Immature natural killer cell (primary cell): ENCODE measurements at regions not wholly inside any gene's neighbourhood (a gene's known extent, or its start where the extent isn't known, plus 50 kb on each side); places are given as distances from the start of the nearest gene placed in this dataset.

Source experiments
- DNase-seq, 3 donors: peaks; one replicate each; pipeline ENCODE4 v3.0.0; 2022; ENCODE audit warnings: mixed read lengths in 1 of 3
- H3K27ac Mint-ChIP-seq, 6 donors: one replicate each; pipeline ENCODE4 v1.8.0; 2020; ENCODE audit warnings: mixed read lengths in 6 of 6, mild to moderate bottlenecking in 5 of 6, inconsistent platforms in 4 of 6, moderate library complexity in 3 of 6
- H3K27me3 Mint-ChIP-seq, 3 donors: one replicate each; pipeline ENCODE4 v1.8.0; 2020 to 2021; ENCODE audit warnings: low read depth in 3 of 3, mild to moderate bottlenecking in 3 of 3, mixed read lengths in 3 of 3, moderate library complexity in 3 of 3, inconsistent platforms in 1 of 3
- H3K36me3 Mint-ChIP-seq, 3 donors: one replicate each; pipeline ENCODE4 v1.8.0; 2020; ENCODE audit warnings: mixed read lengths in 3 of 3, inconsistent platforms in 2 of 3, mild to moderate bottlenecking in 2 of 3
- H3K4me1 Mint-ChIP-seq, 2 donors: one replicate each; pipeline ENCODE4 v1.8.0; 2020; ENCODE audit warnings: inconsistent platforms in 2 of 2, mild to moderate bottlenecking in 2 of 2, mixed read lengths in 2 of 2, moderate library complexity in 1 of 2
- H3K4me3 Mint-ChIP-seq, 5 donors: one replicate each; pipeline ENCODE4 v1.8.0; 2020; ENCODE audit warnings: mild to moderate bottlenecking in 5 of 5, mixed read lengths in 5 of 5, inconsistent platforms in 3 of 5, moderate library complexity in 3 of 5
- H3K9me3 Mint-ChIP-seq, 6 donors: one replicate each; pipeline ENCODE4 v1.8.0; 2020; ENCODE audit warnings: mild to moderate bottlenecking in 6 of 6, mixed read lengths in 6 of 6, inconsistent platforms in 4 of 6, moderate library complexity in 3 of 6

DNA sequence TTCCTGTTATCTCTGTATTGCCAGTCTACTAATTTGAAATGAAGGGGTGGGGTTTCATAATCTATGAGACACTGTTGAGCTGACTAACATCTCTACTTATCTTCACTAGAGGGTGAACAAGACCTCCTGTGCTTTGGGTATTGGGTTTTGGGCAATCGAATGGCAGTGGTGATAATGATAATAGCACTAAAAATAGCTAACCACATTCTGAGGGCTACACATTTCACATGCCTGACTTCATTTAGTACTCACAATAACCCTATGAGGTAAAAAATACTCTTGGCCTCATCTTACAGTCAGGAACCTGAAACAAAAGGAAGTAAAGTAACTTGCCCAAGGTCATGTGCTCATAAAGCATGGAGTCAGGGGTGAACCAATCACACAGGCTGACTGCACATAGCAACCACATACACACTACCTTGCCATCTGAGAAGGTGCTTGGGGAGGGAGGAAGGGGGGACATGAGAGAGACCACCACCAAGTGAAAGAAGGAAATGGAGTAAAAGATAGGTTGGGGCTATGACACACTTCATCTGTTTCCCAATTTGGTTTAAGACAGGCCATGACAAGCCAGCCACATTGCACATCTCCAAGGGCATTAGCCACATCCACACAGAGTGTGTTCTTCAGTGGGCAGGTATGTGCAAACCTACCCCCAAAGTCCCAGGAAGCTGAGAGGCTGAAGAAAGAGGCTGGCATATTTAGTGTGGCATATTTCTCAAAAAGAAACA, 387.6 kb upstream of the DDI1 start:
- Mint-ChIP-seq H3K27ac (no peak overlapping the region), H3K4me1 (no peaks in the 10 kb centered on the region), H3K36me3 (no peaks in the 10 kb centered on the region), H3K27me3 (peaks cover 0 to 4% (median 1%) of the 10 kb centered on the region in 3 donors), H3K4me3 (no peak overlapping the region), H3K9me3 (peaks cover 0 to 9% (median 3%) of the 10 kb centered on the region in 6 donors)
- DNase-seq: no peak

- H3K4me3 Mint-ChIP-seq: no peak overlapping the region
- H3K36me3 Mint-ChIP-seq: no peaks in the 10 kb centered on the region
- H3K4me1 Mint-ChIP-seq: no peaks in the 10 kb centered on the region
- H3K27me3 Mint-ChIP-seq: peaks cover 0 to 4% (median 1%) of the 10 kb centered on the region in 3 donors
- H3K9me3 Mint-ChIP-seq: peaks cover 0 to 9% (median 3%) of the 10 kb centered on the region in 6 donors
- no peak overlapping the region for H3K27ac Mint-ChIP-seq
- DNase-seq: no peak
Measured at GRCh38 chr11:103649401-103649895, 387.0 kb upstream of the DDI1 start.

- Mint-ChIP-seq H3K4me3 (no peak overlapping the region), H3K9me3 (peaks cover 0 to 7% (median 3%) of the 10 kb centered on the region in 6 donors), H3K27me3 (peaks cover 0 to 2% (median 1%) of the 10 kb centered on the region in 3 donors), H3K27ac (no peak overlapping the region), H3K36me3 (no peaks in the 10 kb centered on the region), H3K4me1 (no peaks in the 10 kb centered on the region)
- DNase-seq: no peak
Measured at GRCh38 chr11:103650330-103650729, 386.1 kb upstream of the DDI1 start.

GRCh38 chr11:103651341-103651998, 385.0 kb upstream of the DDI1 start:
- DNase-seq: no peak
- Mint-ChIP-seq H3K4me1 (no peaks in the 10 kb centered on the region), H3K36me3 (no peaks in the 10 kb centered on the region), H3K27me3 (peaks cover 0 to 2% (median 0%) of the 10 kb centered on the region in 3 donors), H3K4me3 (no peak overlapping the region), H3K9me3 (peaks cover 0 to 6% (median 3%) of the 10 kb centered on the region in 6 donors), H3K27ac (no peak overlapping the region)

- DNase-seq: no peak
- Mint-ChIP-seq H3K27ac (no peak overlapping the region), H3K27me3 (peaks cover 0 to 2% (median 0%) of the 10 kb centered on the region in 3 donors), H3K4me3 (no peak overlapping the region), H3K36me3 (no peaks in the 10 kb centered on the region), H3K4me1 (no peaks in the 10 kb centered on the region), H3K9me3 (peaks cover 0 to 6% (median 3%) of the 10 kb centered on the region in 6 donors)
Measured at GRCh38 chr11:103652013-103652412, 384.4 kb upstream of the DDI1 start.

DNA sequence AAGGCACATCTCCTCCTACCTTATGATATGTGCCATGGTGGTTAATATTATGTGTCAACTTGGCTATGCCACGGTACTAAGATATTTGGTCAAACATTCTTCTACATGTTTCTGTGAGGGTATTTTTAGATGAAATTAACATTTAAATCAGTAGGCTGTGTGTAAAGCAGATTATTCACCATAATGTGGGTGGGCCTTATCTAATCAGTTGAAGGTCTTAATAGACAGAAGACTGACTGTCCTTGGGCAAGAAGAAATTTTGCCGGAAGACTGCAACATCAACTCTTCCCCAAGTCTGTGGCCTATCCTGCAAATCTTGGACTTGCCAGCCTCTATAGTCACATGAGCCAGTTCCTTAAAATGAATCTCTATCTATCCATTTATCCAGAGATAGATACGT, 380.1 kb upstream of the DDI1 start:
- Mint-ChIP-seq H3K27ac (no peak overlapping the region), H3K36me3 (no peaks in the 10 kb centered on the region), H3K4me3 (no peak overlapping the region), H3K9me3 (peaks cover 0 to 6% (median 3%) of the 10 kb centered on the region in 6 donors), H3K4me1 (no peaks in the 10 kb centered on the region), H3K27me3 (peaks cover 0 to 1% (median 0%) of the 10 kb centered on the region in 3 donors)
- DNase-seq: no peak

DNA sequence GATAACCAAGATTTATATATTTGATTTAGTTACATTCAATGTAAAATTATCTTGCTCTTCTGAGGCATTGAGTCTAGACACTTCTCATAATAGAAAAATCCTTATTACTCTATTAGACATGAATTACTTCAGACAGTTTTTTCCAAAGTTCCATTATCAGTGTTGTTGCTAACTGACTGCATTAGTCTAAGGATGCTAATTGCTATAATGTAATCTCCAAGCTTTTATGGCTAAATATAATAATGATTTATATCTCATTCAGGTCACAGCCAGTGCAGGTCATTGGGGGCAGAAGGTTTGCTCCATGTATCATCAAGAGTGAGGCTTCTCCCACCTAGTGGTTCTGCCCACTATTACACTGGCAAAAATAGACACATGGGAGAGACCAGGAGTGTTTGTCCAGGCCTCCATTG, 377.2 kb upstream of the DDI1 start:
- no peaks in the 10 kb centered on the region for H3K9me3 Mint-ChIP-seq
- H3K36me3 Mint-ChIP-seq: no peaks in the 10 kb centered on the region
- peaks cover 2 to 10% of the 10 kb centered on the region in 2 donors for H3K4me1 Mint-ChIP-seq
- no peak for DNase-seq
- no peak overlapping the region for H3K4me3 Mint-ChIP-seq
- H3K27me3 Mint-ChIP-seq: peaks cover 0 to 1% (median 0%) of the 10 kb centered on the region in 3 donors
- H3K27ac Mint-ChIP-seq: no peak overlapping the region

GRCh38 chr11:103659743-103660142, 376.7 kb upstream of the DDI1 start:
- peaks cover 2 to 10% of the 10 kb centered on the region in 2 donors for H3K4me1 Mint-ChIP-seq
- DNase-seq: no peak
- H3K27ac Mint-ChIP-seq: no peak overlapping the region
- no peaks in the 10 kb centered on the region for H3K36me3 Mint-ChIP-seq
- no peaks in the 10 kb centered on the region for H3K9me3 Mint-ChIP-seq
- H3K4me3 Mint-ChIP-seq: no peak overlapping the region
- peaks cover 0 to 1% (median 0%) of the 10 kb centered on the region in 3 donors for H3K27me3 Mint-ChIP-seq

- Mint-ChIP-seq H3K27me3 (peaks cover 0 to 1% (median 0%) of the 10 kb centered on the region in 3 donors), H3K27ac (no peak overlapping the region), H3K4me3 (no peak overlapping the region), H3K9me3 (no peaks in the 10 kb centered on the region), H3K4me1 (peaks cover 2 to 10% of the 10 kb centered on the region in 2 donors), H3K36me3 (no peaks in the 10 kb centered on the region)
- DNase-seq: no peak
Measured at GRCh38 chr11:103661185-103661584, 375.3 kb upstream of the DDI1 start.

GRCh38 chr11:103661991-103662390, 374.4 kb upstream of the DDI1 start:
- H3K36me3 Mint-ChIP-seq: no peaks in the 10 kb centered on the region
- no peak overlapping the region for H3K27ac Mint-ChIP-seq
- peaks cover 2 to 10% of the 10 kb centered on the region in 2 donors for H3K4me1 Mint-ChIP-seq
- no peak for DNase-seq
- H3K4me3 Mint-ChIP-seq: no peak overlapping the region
- no peaks in the 10 kb centered on the region for H3K9me3 Mint-ChIP-seq
- H3K27me3 Mint-ChIP-seq: peaks cover 0 to 1% (median 0%) of the 10 kb centered on the region in 3 donors

- Mint-ChIP-seq H3K4me1 (peaks cover 2 to 10% of the 10 kb centered on the region in 2 donors), H3K9me3 (no peaks in the 10 kb centered on the region), H3K36me3 (no peaks in the 10 kb centered on the region), H3K27me3 (peaks cover 0 to under 1% (median 0%) of the 10 kb centered on the region in 3 donors), H3K27ac (no peak overlapping the region), H3K4me3 (no peak overlapping the region)
- DNase-seq: no peak
Measured at GRCh38 chr11:103662880-103663279, 373.6 kb upstream of the DDI1 start.

DNA sequence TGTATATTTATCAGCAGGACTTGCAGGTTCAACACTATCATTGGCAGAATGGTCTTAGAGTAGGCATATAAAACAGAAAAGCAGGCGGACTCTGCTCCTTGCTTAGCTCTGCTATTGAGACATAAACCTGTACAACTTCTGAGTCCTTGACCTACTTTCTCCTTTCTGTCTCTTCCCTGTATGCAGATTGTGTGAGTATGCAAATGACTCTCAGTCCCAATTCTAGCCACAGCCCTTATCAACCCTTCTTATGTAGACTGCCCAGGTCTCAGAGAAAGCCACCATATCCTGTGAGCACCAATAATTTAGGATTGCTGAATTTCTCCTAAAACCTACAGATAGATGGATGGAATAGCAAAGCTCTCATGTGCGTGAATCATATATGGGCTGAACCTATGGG, 367.6 kb upstream of the DDI1 start:
- Mint-ChIP-seq H3K9me3 (peaks cover 0 to 2% (median 0%) of the 10 kb centered on the region in 6 donors), H3K36me3 (no peaks in the 10 kb centered on the region), H3K4me3 (no peak overlapping the region), H3K4me1 (peaks cover 0 to 2% of the 10 kb centered on the region in 2 donors), H3K27ac (no peak overlapping the region), H3K27me3 (peaks cover 0 to 7% (median 4%) of the 10 kb centered on the region in 3 donors)
- DNase-seq: no peak

DNA sequence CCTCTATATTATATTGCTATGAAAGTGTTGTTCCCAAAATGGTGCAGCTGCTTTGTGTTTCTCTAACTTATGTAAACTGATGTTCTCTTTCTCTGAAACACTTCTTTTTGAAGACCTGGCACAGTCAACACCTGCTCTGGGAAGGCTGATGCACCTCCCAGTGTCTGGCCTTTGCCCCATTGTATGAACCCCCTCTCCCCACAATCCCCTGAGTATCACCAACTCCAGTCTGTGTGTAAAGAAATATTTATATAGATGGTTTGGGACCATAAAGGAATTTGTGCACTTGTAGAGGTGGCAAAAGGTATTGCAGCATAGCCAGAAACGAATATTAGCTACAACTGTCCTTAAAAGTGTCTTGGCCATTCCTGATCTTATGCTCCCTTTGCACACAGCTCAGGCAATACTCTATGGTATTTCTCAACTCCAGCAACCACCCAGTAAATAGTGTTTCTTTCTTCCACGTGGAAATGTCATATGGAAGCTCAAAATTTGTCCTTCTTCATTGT, 365.2 kb upstream of the DDI1 start:
- H3K4me3 Mint-ChIP-seq: no peak overlapping the region

DNA sequence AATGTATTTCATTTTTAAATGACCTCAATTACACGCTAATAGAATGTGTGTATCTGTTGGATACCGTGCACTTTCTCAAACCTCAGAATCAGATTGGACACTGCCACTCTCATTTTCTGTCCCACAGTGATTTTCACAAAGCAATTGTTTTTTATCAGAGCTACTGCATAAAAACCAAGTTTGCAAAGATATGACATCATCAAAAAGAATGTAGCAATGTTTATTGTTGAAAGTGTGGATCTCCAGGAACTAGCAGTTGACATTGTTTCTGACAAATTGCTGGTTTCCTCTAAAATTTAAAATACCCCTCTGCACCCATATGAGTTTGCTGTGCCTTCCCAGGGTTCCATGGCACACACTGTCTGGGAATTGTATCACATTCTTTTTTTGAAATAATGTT, 362.7 kb upstream of the DDI1 start:
- no peak for DNase-seq

More for the DNA sequence above, 365.2 kb upstream of the DDI1 start:
- Mint-ChIP-seq H3K27ac (no peak overlapping the region), H3K36me3 (no peaks in the 10 kb centered on the region), H3K9me3 (peaks cover 0 to 2% (median 0%) of the 10 kb centered on the region in 6 donors), H3K4me1 (peaks cover 0 to 2% of the 10 kb centered on the region in 2 donors), H3K27me3 (peaks cover 4 to 7% (median 4%) of the 10 kb centered on the region in 3 donors)
- DNase-seq: no peak

More for the DNA sequence above, 362.7 kb upstream of the DDI1 start:
- Mint-ChIP-seq H3K27me3 (peaks cover 4 to 9% (median 7%) of the 10 kb centered on the region in 3 donors), H3K4me3 (no peak overlapping the region), H3K36me3 (no peaks in the 10 kb centered on the region), H3K4me1 (peaks cover 0 to 2% of the 10 kb centered on the region in 2 donors), H3K9me3 (peaks cover 0 to 2% (median 0%) of the 10 kb centered on the region in 6 donors), H3K27ac (no peak overlapping the region)
